GM21423 (cell line): ENCODE measurements at regions not wholly inside any gene's neighbourhood (a gene's known extent, or its start where the extent isn't known, plus 50 kb on each side); places are given as distances from the start of the nearest gene placed in this dataset.

ENCODE experiments used
- ATAC-seq: cut with Tn5 transposase; IDR thresholded peaks from one replicate; pipeline ENCODE4 v1.9.1; 2021; ENCODE audit warnings: mild to moderate bottlenecking, moderate library complexity; ENCODE audit not compliant: unreplicated experiment

DNA sequence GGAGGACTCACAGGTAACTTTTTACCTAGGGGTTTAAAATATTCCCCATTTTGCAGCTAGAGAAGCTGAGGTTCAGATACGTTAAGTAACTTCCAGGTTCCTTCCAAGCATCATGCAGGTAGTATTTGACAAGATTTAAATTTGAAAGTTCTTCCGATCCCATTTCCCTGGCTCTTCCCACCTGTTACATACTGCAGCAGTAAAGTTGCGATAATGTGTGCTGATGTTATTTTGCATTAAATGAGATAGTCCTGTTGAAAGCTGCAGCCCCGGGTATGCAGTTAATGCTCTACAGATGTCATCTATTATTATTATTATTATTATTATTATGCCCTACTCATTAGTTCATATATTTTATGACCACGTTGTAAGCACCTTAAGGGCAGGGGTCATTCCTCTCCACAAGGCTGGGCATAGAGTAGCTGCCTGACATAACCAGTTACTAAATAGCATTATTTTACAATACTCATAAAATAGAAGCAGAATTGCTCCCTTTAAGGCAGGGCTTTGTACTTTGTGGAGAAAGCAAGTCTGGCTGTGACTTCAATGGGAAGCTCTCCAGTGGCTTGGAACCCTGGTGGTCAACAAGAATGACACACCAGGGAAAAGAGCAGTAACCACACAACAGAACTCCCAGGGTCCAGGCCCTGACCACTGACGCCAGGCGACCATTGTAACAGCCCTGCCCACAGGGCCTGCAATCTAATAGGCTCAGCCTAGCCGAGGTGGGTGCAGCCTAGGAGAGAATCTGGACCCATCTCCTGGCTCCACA lies 90.8 kb upstream of the CALM2 start:
- ATAC-seq, result no peak

DNA sequence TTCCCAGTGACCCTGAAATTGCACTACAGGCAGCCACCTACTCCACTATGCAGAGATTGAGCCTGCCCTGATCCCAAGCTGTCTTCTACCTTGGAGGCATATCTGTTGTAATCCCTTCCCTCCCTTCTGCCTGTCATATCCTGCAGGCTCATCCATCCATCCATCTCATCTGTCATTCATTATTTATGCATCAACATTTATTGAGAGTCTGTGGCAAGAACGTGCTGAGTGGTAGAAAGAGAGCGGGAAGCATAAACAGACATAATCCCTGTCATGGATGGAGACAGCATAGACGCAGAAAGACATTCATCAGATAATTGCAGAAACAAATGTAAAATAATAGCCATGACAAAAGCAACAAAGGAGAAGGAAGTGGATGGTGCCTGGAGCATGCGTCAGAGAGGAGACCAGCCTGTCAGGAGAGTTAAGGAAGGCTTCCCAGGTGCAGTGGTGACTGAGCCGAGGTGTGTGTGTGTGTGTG lies 89.5 kb upstream of the CALM2 start:
- no peak for ATAC-seq

DNA sequence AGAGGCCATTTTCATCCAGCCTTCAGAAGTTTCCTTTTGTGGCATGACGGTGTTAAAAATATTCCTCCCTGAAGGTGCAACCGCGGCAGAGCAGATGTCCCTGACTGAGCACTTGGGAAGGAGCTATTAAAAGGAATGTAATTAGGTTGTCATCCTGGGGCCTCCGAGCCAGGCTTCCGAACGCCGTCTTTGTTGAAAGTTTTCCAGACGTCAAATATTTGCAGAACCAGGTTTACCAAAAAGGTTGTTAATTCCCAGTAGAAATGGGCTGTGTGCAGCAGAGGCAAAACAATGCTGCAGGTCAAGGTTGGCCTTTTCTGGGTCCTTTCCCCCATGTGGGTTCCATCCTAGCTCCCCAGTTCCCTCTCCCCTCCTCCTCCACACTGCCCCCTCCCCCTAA lies 88.8 kb upstream of the CALM2 start:
- ATAC-seq, result no peak

DNA sequence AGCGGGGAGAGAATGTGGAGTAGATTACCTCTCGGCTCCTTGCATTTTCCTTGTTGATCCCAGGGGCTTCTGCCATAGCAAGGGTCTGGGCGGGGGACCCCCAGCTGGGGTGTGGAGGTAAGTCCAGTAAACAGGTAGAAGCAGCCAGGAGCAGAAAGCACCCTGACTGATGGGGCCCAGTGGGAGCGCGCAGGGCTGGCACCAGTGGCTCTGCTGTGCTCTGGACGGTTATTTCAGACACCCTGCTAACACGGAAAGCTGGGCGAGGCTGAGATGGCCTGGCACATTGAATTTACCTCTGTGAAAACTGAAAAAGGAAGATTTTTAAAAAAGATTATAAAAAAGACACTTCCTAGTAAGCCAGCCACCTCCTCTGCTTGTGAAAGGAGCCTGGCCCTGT lies 88.4 kb upstream of the CALM2 start:
- no peak for ATAC-seq

DNA sequence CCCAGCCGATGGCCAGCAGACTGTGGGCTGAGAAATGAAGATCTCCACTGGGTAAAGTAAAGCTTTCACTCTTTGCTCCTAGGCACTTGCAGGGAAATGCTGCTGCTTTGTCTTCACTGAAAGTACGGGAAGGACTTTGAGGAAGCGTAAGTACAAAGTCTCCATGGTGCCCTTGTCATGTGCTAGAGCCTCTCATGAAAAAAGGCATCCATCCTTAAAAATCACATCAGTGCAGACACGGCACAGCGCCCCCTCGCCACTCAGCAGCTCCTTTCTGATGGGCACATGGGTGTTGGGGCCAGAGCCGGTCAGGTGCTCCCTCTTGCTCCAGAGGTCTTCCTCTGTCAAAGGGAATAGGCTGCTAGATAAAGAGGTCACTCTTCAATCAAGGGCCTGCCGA lies 87.8 kb upstream of the CALM2 start:
- ATAC-seq, result no peak

DNA sequence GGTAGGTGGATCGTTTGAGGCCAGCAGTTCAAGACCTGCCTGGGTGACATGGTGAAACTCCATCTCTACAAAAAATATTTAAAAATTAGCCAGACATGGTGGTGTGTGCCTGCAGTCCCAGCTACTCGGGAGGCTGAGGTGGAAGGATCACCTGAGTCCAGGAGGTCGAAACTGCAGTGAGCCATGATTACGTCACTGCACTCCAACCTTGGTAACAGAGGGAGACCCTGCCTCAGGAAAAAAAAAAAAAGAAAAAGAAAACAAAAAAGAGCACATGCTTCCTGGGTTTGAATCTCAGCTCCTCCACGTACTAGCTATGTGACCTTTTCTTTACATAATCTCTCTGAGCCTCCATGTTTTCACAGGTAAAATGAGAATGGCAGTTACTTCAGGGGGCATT lies 86.3 kb upstream of the CALM2 start:
- no peak for ATAC-seq

DNA sequence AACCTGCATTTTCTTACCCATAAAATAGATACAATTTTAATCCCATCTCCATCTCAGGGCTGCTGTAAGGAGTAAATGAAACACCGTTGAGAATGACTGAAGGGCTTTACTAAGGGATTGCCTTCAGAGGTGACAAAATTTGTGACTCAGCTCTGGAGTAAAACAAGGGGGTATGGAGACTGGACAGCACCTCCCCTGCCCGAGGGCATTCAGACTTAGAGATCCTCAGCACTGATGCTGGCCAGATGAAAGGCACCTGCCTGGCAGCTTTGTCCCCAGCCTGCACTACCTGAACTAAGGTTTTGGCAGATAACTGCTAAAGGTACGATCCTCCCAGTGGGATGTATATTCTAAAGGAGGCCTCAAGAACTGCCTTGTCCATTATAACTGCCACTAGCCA lies 84.7 kb upstream of the CALM2 start:
- ATAC-seq, result no peak

DNA sequence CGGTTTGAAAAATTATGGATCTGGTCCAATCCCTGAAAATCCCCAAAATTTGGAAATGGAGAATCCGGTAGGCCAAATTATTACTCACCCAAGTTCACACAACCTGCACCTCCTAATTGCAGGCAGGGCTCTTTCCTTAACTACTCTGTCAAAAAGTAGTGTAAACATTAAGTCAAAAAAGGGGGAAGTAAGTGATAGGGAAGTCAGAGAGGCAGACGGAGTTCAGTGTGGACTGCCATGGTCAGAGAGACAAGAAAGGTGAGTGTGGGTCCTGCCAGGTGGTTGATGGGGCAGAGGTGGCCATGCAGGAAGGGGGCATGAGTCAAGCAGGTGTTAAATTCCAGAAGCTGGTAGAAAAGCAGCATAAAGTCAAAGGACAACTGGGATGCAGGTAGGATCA lies 83.5 kb upstream of the CALM2 start:
- ATAC-seq, result no peak

DNA sequence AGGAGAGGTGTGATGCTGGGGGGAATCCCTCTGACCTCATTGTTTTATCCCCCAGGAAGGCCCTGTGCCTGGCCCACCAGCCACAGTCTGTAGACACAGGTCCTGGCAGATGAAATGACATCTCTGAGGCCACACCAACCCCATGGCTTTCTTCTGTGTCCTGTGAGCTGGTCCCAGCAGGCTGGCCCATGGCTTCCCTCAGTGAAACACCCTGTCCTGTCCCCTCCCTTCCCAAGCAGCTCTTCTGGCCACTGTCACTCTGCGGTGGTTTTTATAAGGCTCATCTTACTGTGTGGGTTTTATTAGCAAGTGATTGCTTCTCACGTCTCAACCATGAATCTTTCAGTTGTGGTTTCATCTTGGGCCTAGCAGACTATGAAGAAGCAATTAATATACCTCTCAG lies 81.6 kb upstream of the CALM2 start:
- no peak for ATAC-seq

DNA sequence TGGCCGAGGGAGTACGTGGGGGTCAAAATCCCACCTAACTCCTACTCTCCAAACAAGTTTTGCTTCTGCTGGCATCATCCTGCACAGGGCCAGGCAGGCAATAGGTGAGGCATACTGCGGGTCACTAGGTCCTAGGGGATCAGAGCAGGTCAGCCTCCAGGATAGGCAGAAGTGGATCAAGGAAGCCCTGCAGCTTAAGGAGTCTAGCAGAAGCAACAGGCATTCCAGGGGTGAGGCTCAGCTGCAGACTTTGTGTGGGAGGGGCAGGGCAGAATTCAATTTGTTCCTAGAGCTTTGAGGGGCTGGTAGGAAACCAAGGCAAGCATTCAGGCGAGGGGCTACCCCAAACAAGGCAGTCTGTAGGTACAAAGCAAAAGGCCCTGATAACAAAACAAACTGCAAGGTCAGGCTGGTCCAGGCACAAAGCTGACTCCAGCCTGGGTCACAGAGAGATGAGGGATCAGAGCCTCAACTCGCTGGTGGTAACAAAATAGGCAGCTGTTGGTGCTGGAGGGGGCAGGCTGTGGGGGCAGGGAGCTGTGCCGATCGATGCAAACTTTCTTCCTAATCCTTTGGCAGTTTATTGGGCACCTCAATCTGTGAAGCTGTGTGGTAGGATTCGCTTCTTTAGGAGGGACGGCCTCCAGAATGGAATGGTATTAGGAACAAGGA lies 80.2 kb upstream of the CALM2 start:
- ATAC-seq, result no peak

DNA sequence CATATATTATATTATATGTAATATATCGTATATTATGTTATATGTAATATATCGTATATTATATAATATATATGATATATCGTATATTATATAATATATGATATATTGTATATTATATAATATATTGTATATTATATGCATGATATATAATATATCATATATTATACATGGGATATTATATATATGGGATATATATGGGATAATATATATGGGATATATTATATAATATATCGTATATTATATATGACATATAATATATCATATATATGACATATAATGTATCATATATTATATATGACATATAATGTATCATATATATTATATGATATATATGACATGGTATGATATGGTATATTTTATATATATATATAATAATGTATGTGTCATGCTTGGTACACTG lies 79.5 kb upstream of the CALM2 start:
- ATAC-seq, result no peak

DNA sequence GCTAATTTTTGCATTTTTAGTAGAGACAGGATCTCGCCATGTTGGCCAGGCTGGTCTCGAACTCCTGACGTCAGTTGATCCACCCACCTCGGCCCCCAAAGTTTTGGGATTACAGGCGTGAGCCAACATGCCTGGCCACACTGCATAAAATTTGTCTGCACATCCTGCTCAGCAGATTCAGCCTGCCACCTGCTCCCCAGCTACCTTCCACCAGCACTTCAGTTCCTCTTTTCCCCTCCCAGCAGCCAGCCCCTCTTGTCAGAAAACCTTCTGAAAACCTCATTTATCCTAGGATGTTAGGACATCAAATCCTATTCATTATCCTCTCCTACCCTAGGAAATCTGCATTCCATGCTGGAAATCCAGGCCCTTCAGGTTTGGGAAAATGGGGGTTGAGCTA lies 78.2 kb upstream of the CALM2 start:
- ATAC-seq, result no peak

DNA sequence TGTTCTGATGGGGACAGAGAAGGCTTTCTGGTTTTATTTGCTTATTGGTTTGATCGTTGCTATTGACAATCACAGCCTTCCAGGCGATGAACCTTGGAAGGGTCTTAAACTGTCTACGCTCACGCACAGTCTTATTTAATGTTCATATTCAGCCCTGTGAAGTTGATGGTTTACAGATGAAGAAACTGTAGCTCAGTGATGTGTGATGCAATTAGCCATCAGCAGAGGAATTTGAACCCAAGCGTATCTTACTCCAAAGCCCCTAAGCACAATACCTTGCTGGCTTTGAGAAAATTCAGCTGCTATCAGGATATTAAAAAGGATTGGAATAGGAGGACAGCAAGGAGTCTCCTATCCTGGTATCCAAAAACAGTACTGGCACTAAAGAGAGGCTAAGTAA lies 77.1 kb upstream of the CALM2 start:
- no peak for ATAC-seq

DNA sequence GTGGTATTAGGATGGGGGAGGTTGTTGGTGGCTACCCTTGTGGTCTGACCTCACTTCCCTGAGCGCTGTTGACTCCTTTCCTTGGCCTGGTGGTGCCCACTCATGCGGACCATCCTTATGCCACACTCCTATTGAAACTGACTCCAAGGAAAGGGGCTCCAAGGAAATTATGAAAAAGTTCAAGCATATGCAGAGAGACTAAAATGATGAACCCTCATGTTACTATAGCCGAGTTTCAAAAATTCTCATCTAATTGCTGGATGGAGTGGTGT lies 75.0 kb upstream of the CALM2 start:
- ATAC-seq, result no peak

DNA sequence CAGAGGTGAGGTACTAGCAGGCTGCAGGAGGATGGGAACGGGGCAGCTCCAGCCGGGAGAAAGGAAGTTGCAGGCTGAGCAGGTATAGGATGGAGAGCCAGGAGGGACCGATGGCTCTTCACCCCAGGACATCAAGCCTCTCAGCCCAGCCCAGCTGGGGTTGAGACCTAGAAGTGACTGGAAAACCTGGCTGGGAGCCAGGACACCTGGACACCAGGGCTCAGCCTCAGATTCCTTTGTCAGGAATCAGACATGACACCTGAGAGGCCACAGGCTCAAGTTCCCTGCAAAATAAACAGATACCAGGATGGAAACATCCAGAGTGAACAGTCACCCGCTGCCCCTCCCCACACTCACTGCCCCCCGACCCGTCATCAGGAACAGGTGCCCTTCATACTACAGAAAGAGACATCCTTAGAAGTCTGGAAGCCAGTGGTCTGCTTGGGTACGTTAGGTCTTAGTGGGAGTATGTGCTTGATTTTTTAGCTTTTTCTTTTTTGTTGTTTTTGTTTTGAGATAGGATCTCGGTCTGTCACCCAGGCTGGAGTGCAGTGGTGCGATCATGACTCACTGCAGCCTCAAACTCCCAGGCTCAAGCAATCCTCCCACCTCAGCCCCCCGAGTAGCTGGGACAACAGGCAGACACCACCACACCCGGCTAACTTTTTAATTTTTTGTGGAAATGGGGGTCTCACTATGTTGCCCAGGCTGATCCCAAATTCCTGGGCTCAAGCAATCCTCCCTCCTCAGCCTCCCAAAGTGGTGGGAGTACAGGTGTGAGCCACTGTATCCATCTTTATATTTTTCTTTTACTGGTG lies 74.5 kb upstream of the CALM2 start:
- ATAC-seq, result no peak

DNA sequence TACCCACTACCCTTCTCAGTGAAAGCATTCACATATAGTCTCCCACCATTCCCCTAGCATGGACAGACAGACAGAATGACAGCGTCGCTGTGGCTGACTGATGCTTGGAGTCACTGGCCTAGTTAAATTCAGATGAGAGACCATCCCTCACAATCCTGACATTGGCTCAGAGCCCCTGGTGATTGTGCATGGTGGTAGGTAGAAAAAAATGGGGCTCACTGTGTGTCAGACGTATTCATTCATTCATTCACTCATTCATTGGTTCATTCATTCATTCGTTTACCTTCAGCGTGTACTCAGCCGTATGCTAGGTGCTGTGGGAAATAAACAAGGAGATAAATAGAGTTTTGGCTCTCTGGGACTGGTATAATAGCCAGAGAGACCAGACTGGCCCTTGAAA lies 73.6 kb upstream of the CALM2 start:
- ATAC-seq, result no peak

DNA sequence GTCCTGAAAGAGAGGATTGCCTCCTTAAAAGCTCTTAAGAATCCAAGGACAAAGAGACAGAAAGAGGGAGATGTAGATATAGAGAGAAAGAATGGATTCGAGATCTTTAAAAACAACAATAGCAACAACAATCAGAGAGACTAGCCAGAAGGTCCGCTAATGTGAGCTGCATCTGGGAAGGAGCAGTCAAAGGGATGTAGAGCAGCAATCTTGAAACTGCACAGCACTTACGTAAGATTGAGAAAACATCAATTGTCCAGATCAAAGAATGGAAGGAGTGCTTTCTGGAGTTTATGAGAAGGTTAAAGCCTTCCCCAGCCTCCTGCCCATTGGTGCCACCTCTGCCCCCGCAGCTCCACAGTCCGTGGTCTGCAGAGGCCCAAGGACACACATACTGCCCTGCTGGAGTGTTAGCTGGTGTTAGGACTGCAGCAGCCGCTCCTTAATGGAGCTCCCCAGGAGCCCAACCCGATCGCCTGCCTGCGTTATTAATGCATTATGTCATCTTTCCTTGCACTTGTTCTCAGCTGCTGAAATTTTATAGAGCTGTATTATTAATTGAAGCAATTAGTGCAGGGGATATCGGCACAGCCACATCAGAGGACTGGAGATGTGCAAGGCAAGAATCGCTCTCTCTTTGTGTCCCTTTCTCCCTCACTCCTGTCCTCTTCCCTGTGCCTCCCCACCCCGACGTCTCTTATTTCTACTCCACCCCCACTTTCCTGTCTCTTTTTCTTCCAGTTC lies 73.0 kb upstream of the CALM2 start:
- no peak for ATAC-seq

DNA sequence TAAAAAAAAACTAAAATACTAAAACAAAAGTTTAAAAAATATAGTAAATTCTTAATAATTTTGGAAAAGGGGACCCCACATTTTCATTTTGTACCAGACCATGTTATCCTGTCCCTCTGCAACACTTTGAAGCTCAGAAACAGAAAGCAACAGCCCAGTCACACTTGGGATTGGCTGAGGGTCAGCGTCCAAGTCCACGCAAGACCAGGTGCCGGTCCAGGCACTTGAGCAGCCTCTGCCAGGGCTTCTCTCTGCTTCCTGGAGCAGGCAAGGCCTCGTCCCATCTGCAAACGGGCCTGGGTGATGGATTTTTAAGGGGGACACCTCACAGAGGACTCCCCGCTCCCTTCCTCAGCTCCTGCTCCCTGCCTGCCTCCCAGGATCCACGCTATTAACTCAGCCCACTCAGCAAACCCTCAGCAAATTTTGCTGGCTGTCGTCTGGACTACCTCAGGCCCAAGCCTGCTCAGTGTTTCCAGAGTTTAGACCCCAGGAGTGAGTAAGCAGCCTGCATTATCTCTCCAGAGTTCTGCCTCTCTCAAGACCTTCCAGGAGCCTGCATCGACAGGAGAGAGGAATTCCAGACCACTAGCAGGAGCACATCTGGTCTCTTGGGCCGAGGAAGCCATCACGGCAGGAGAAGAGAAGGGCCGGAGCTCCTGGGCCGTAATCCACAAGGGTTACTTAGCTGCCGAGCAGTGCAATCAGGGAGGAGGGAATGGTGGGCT lies 67.4 kb upstream of the CALM2 start:
- ATAC-seq, result no peak

DNA sequence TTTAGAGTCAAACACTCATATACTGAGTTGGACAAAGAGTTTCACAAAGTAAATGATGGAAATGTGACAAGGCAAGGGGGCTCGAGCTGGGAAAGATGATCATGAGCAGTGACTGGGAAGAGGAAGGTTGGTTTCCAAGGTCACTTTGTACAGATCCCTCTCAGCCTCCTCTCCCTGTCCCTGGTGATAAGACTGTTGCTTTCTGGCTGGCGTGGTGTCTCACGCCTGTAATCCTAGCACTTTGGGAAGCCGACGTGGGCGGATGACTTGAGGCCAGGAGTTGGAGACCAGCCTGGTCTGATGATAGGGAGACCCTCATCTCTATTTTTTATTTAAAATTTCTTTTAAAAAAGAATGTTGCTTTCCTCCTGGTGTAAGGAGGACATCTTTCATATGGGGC lies 65.4 kb upstream of the CALM2 start:
- ATAC-seq, result no peak

DNA sequence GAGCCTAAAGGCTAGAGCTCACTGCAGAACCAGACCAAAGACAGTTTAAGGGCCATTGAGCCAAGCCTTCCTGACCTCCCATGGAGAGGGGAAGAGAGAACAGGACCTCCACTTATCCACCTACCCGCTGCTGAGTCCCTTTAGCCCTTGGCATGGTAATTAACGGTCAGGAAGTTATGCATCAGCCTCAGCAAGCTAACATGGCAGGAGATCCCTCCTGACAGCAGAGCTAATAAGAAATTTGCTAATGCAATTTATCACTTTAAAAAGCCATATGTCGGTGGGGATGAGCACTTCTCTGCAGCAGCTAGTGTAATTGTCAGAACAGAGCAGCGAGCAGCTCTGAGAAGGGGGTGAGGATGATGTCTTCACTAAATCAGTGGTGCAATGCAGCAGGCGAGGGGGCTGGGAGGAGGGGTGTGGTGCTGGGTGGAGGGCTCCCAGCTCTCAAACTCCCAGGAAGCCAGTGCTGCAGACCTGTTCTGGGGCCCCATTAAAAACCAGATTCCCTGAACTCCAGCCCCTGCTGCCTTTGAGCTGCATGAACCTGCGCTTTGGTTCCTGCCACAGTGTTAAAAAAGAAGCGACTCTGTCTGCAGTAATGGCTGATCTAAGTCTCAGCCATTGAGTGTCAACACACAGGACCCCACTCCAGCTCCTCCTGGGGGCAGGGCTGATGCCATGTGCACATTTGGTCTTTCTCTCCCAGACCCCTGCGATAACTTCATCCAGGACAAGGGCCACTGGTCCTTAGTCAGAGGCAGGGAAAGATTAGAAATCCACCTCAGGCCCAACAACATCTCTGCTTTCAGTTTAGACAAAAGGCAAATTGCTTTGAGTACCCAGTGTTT lies 63.0 kb upstream of the CALM2 start:
- ATAC-seq, result no peak
